Upper lobe of left lung (tissue), 4 donors: ENCODE measurements at regions not wholly inside any gene's neighbourhood (a gene's known extent, or its start where the extent isn't known, plus 50 kb on each side); places are given as distances from the start of the nearest gene placed in this dataset.

ENCODE experiments used
- CTCF ChIP-seq, 6 experiments: fragments of 450-650 bp in 4 of 6; fragments of 200-600 bp in 2 of 6; sonication (generic) in 2 of 6; IDR thresholded peaks; one replicate each; pipeline ENCODE4 v1.5.1; 2016 to 2019; ENCODE audit warnings: antibody characterized with exemption in 6 of 6
- EP300 ChIP-seq, 4 donors: sonication (generic); formaldehyde crosslinking; IDR thresholded peaks; one replicate each; pipeline ENCODE4 v1.5.1; 2017; ENCODE audit warnings: antibody characterized with exemption in 4 of 4, control low read depth in 2 of 4
- POLR2A ChIP-seq, 4 donors: fragments of 450-650 bp; IDR thresholded peaks; one replicate each; pipeline ENCODE4 v1.5.1; 2016 to 2017; ENCODE audit warnings: antibody characterized with exemption in 4 of 4, mild to moderate bottlenecking in 2 of 4

- no peak for TF ChIP-seq CTCF (IDR thresholded peaks at IDR 0.05)
- no peak for TF ChIP-seq POLR2A (IDR thresholded peaks at IDR 0.05)
- no peak for TF ChIP-seq EP300 (IDR thresholded peaks at IDR 0.05)
These were observed 204.0 kb upstream of the AVPR1A start for GRCh38 chr12:63354969-63355368.
